H1 (cell line): ENCODE measurements at regions not wholly inside any gene's neighbourhood (a gene's known extent, or its start where the extent isn't known, plus 50 kb on each side); places are given as distances from the start of the nearest gene placed in this dataset.

Experiments
- CTCF ChIA-PET: fragments of 300-600 bp; sonication (Branson Sonifier 250); formaldehyde crosslinking; loops from one replicate; lab custom pipeline; 2021; ENCODE audit not compliant: partially characterized antibody; lab: Charles Lee
- POLR2A ChIA-PET: fragments of 300-600 bp; sonication (Branson Sonifier 250); formaldehyde crosslinking; loops from one replicate; lab custom pipeline; 2021; ENCODE audit warnings: inconsistent platforms; ENCODE audit not compliant: partially characterized antibody; lab: Charles Lee
- DNase-seq, 2 experiments: peaks; one replicate each; pipeline versions ENCODE4 v3.0.0 to v3.0.0-alpha.2; 2010 to 2022; ENCODE audit warnings: low spot score in 2 of 2, low read depth in 1 of 2, mixed read lengths in 1 of 2
- FAIRE-seq: peaks from 2 replicates; lab custom pipeline; 2011; peaks lifted over from hg19 to GRCh38; lab: Jason Lieb, UNC
- H2AFZ ChIP-seq: 2 replicates; pipeline ENCODE4 v1.8.1; 2012; ENCODE audit warnings: low read length, inconsistent platforms
- H2AK5ac ChIP-seq: 2 replicates; pipeline ENCODE4 v1.6.1; 2013; ENCODE audit warnings: low read depth, low read length
- H2BK120ac ChIP-seq: replicated peaks from 2 replicates; pipeline ENCODE3; 2013; ENCODE audit warnings: low read depth, low read length, inconsistent platforms
- H2BK12ac ChIP-seq: 2 replicates; pipeline ENCODE4 v1.6.1; 2013; ENCODE audit warnings: low read depth, low read length
- H2BK15ac ChIP-seq: 2 replicates; pipeline ENCODE4 v1.6.1; 2013; ENCODE audit warnings: low read length
- H2BK20ac ChIP-seq: 2 replicates; pipeline ENCODE4 v1.6.1; 2013; ENCODE audit warnings: low read length
- H2BK5ac ChIP-seq: 2 replicates; pipeline ENCODE4 v1.6.1; 2013; ENCODE audit warnings: low read depth, low read length
- H3K14ac ChIP-seq: 2 replicates; pipeline ENCODE4 v1.6.1; 2013; ENCODE audit warnings: inconsistent platforms; ENCODE audit not compliant: insufficient read length
- H3K18ac ChIP-seq: 2 replicates; pipeline ENCODE4 v1.6.1; 2013; ENCODE audit warnings: low read length; ENCODE audit errors: extremely low read depth
- H3K23ac ChIP-seq: 2 replicates; pipeline ENCODE4 v1.6.1; 2013; ENCODE audit warnings: inconsistent platforms; ENCODE audit not compliant: insufficient read length
- H3K23me2 ChIP-seq: 2 replicates; pipeline ENCODE4 v1.6.1; 2013; ENCODE audit warnings: low read depth, low read length
- H3K27ac ChIP-seq: 2 replicates; pipeline ENCODE4 v1.6.1; 2011; ENCODE audit warnings: low read depth, low read length, inconsistent platforms
- H3K27me3 ChIP-seq, 4 experiments: replicated peaks in 1 of 4; 1 replicate in 1 of 4; 2 replicates in 3 of 4; pipeline versions ENCODE4 v1.6.1 to v1.8.1; 2011 to 2013; ENCODE audit warnings: low read length in 3 of 4, mild to moderate bottlenecking in 3 of 4, inconsistent platforms in 2 of 4, mixed read lengths in 2 of 4, moderate library complexity in 1 of 4; ENCODE audit not compliant: control insufficient read depth in 3 of 4, insufficient read depth in 3 of 4; ENCODE audit errors: extremely low read depth in 1 of 4
- H3K36me3 ChIP-seq, 4 experiments: 2 replicates each; pipeline versions ENCODE4 v1.6.1 to v1.8.1; 2011 to 2013; ENCODE audit warnings: mild to moderate bottlenecking in 4 of 4, low read length in 3 of 4, moderate library complexity in 2 of 4, control low read depth in 1 of 4, inconsistent platforms in 1 of 4; ENCODE audit not compliant: insufficient read depth in 4 of 4, control insufficient read depth in 2 of 4
- H3K4ac ChIP-seq: replicated peaks from 2 replicates; pipeline ENCODE3; 2013; ENCODE audit warnings: low read length, low read depth, mixed read lengths, inconsistent platforms; ENCODE audit not compliant: insufficient read length
- H3K4me1 ChIP-seq, 4 experiments: replicated peaks in 1 of 4; 1 replicate in 1 of 4; 2 replicates in 3 of 4; pipeline versions ENCODE4 v1.6.1 to v1.8.1; 2011 to 2013; ENCODE audit warnings: low read length in 3 of 4, inconsistent platforms in 2 of 4, mixed read lengths in 1 of 4; ENCODE audit not compliant: insufficient read depth in 4 of 4, control insufficient read depth in 3 of 4
- H3K4me2 ChIP-seq, 2 experiments: 2 replicates each; pipeline versions ENCODE4 v1.6.1 to v1.8.1; 2011 to 2013; ENCODE audit warnings: low read depth in 2 of 2, low read length in 2 of 2, control low read depth in 1 of 2, inconsistent platforms in 1 of 2, mild to moderate bottlenecking in 1 of 2; ENCODE audit not compliant: insufficient read depth in 1 of 2
- H3K4me3 ChIP-seq, 4 experiments: fragments of 200-600, 300-600 bp in 1 of 4; sonication (generic), shearing (Covaris generic), sonication (Bioruptor Twin) in 1 of 4; 2 replicates each; pipeline versions ENCODE4 v1.5.1 to v1.8.1; 2011 to 2016; ENCODE audit warnings: low read length in 4 of 4, low read depth in 3 of 4, control low read depth in 2 of 4, inconsistent platforms in 2 of 4, mild to moderate bottlenecking in 2 of 4, mixed read lengths in 1 of 4, moderate library complexity in 1 of 4; ENCODE audit not compliant: insufficient read depth in 2 of 4; ENCODE audit errors: extremely low read depth in 1 of 4
- H3K56ac ChIP-seq: replicated peaks from 2 replicates; pipeline ENCODE3; 2013; ENCODE audit warnings: low read depth, mild to moderate bottlenecking, mixed read lengths, low read length, inconsistent platforms; ENCODE audit not compliant: insufficient read length
- H3K79me1 ChIP-seq: 2 replicates; pipeline ENCODE4 v1.6.1; 2013; ENCODE audit warnings: low read depth, low read length, control low read depth
- H3K79me2 ChIP-seq, 2 experiments: 2 replicates each; pipeline versions ENCODE4 v1.6.1 to v1.8.1; 2012 to 2013; ENCODE audit warnings: low read length in 2 of 2, mild to moderate bottlenecking in 2 of 2, inconsistent platforms in 1 of 2; ENCODE audit not compliant: insufficient read depth in 2 of 2, control insufficient read depth in 1 of 2
- H3K9ac ChIP-seq, 4 experiments: replicated peaks in 1 of 4; 1 replicate in 1 of 4; 2 replicates in 3 of 4; pipeline versions ENCODE4 v1.6.1 to v1.8.1; 2011 to 2013; ENCODE audit warnings: low read depth in 3 of 4, low read length in 3 of 4, control low read depth in 2 of 4, mild to moderate bottlenecking in 2 of 4, moderate library complexity in 2 of 4, inconsistent platforms in 1 of 4; ENCODE audit errors: extremely low read depth in 1 of 4
- H3K9me3 ChIP-seq, 2 experiments: 2 replicates each; pipeline versions ENCODE4 v1.6.1 to v1.8.1; 2012 to 2013; ENCODE audit warnings: mild to moderate bottlenecking in 2 of 2, moderate library complexity in 2 of 2, control low read depth in 1 of 2, inconsistent platforms in 1 of 2, low read depth in 1 of 2, low read length in 1 of 2, mixed read lengths in 1 of 2; ENCODE audit not compliant: insufficient read depth in 2 of 2
- H4K20me1 ChIP-seq, 2 experiments: replicated peaks in 1 of 2; 2 replicates each; pipeline versions ENCODE3 to v1.8.1; 2011 to 2013; ENCODE audit warnings: inconsistent platforms in 2 of 2, low read length in 2 of 2, mild to moderate bottlenecking in 1 of 2; ENCODE audit not compliant: insufficient read depth in 2 of 2, control insufficient read depth in 1 of 2
- H4K5ac ChIP-seq: 2 replicates; pipeline ENCODE4 v1.6.1; 2013; ENCODE audit warnings: low read length, low read depth, mixed read lengths, inconsistent platforms; ENCODE audit not compliant: insufficient read length
- H4K8ac ChIP-seq: 2 replicates; pipeline ENCODE4 v1.8.0; 2013; ENCODE audit warnings: mild to moderate bottlenecking, moderate library complexity, low read length, inconsistent platforms; ENCODE audit not compliant: insufficient read depth; ENCODE audit errors: extremely low read depth
- H4K91ac ChIP-seq: replicated peaks from 2 replicates; pipeline ENCODE3; 2013; ENCODE audit warnings: low read length, mixed read lengths, inconsistent platforms; ENCODE audit not compliant: insufficient read length
- CHD7 ChIP-seq: fragments of 300-600 bp; sonication (generic); IDR thresholded peaks from 2 replicates; pipeline ENCODE4 v1.7.1; 2012; ENCODE audit warnings: low read length, moderate library complexity, mild to moderate bottlenecking, inconsistent platforms; ENCODE audit not compliant: insufficient replicate concordance
- WGBS, 2 experiments: shearing (Covaris generic) in 1 of 2; methylation state at CpG; one replicate each; pipeline versions ENCODE4 v1.1.6 to v1.1.7; 2013 to 2015; ENCODE audit warnings: low lambda C conversion rate in 2 of 2, mixed read lengths in 2 of 2, inconsistent platforms in 1 of 2, low coverage in 1 of 2, missing lambda C conversion rate in 1 of 2; ENCODE audit not compliant: insufficient replicate concordance in 2 of 2, insufficient coverage in 1 of 2, insufficient read length in 1 of 2; ENCODE audit errors: extremely low coverage in 1 of 2, missing lambda C conversion rate in 1 of 2; 5-methylcytosine and 5-hydroxymethylcytosine counted together

GRCh38 chr21:28740125-28740524 lies 252.6 kb downstream of the LTN1 start:
- Histone ChIP-seq H3K23me2 (no peaks in the 10 kb centered on the region), H2AFZ (no peak overlapping the region), H4K20me1 (no peaks in the 10 kb centered on the region), H2BK12ac (no peak overlapping the region), H3K23ac (no peak overlapping the region), H3K14ac (no peak overlapping the region), H2BK15ac (no peak overlapping the region), H3K9me3 (no peaks in the 10 kb centered on the region), H3K79me2 (no peaks in the 10 kb centered on the region), H3K56ac (no peak overlapping the region), H3K18ac (no peak overlapping the region), H3K4ac (no peak overlapping the region), H3K27ac (no peak overlapping the region), H3K4me2 (no peak overlapping the region), H4K5ac (no peak overlapping the region), H3K4me1 (peaks cover 0 to 7% (median 3%) of the 10 kb centered on the region in 4 experiments; a peak in 4 of 7 replicates), H3K27me3 (no peaks in the 10 kb centered on the region), H3K9ac (no peak overlapping the region), H2BK20ac (no peak overlapping the region), H4K91ac (no peak overlapping the region), H3K79me1 (no peaks in the 10 kb centered on the region), H2BK120ac (no peak overlapping the region), H2BK5ac (no peak overlapping the region), H3K4me3 (no peak overlapping the region), H2AK5ac (no peak overlapping the region), H3K36me3 (no peaks in the 10 kb centered on the region), H4K8ac (no peak overlapping the region)
- CTCF ChIA-PET: interaction anchor here (0.6 to 2.3 kb wide), 6 partner anchors 10 to 1890 kb away, joined by 3 to 11 read pairs (median 4); no protein-coding TSS in a partner anchor
- no peak for DNase-seq
- no peak for FAIRE-seq
- POLR2A ChIA-PET: no interaction called here
- WGBS, 2 experiments: 93% methylated on average over 2 of the region's 2 CpGs; no CpG with 5 or more reads in 1 of the 2 experiments
- TF ChIP-seq CHD7: no peak
